H9 (cell line): ENCODE measurements at regions not wholly inside any gene's neighbourhood (a gene's known extent, or its start where the extent isn't known, plus 50 kb on each side); places are given as distances from the start of the nearest gene placed in this dataset.

Experiments used
- DNase-seq: peaks from one replicate; pipeline ENCODE4 v3.0.0-alpha.2; 2017
- H2AFZ ChIP-seq: one replicate; pipeline ENCODE4 v1.6.1; 2013; ENCODE audit warnings: mild to moderate bottlenecking, low read length, control low read depth, moderate library complexity
- H2AK5ac ChIP-seq: 2 replicates; pipeline ENCODE4 v1.6.1; 2013; ENCODE audit warnings: low read length, control low read depth, mixed read lengths; ENCODE audit not compliant: insufficient read length
- H2BK120ac ChIP-seq: one replicate; pipeline ENCODE4 v1.6.1; 2013; ENCODE audit warnings: low read depth, mild to moderate bottlenecking, low read length, control low read depth, inconsistent platforms; ENCODE audit not compliant: poor library complexity, severe bottlenecking
- H2BK12ac ChIP-seq: 2 replicates; pipeline ENCODE4 v1.6.1; 2013; ENCODE audit warnings: low read length, control low read depth, mixed read lengths, low read depth; ENCODE audit not compliant: insufficient read length
- H2BK15ac ChIP-seq: 2 replicates; pipeline ENCODE4 v1.6.1; 2013; ENCODE audit warnings: low read depth, low read length, control low read depth
- H2BK20ac ChIP-seq: one replicate; pipeline ENCODE4 v1.6.1; 2013; ENCODE audit warnings: low read depth, mild to moderate bottlenecking, low read length, control low read depth, inconsistent platforms; ENCODE audit not compliant: poor library complexity, severe bottlenecking
- H2BK5ac ChIP-seq: 2 replicates; pipeline ENCODE4 v1.6.1; 2013; ENCODE audit warnings: low read length, control low read depth, mixed read lengths; ENCODE audit not compliant: insufficient read length
- H3K14ac ChIP-seq: 2 replicates; pipeline ENCODE4 v1.6.1; 2013; ENCODE audit warnings: low read length, control low read depth; ENCODE audit not compliant: insufficient read depth
- H3K18ac ChIP-seq: 2 replicates; pipeline ENCODE4 v1.6.1; 2013; ENCODE audit warnings: low read depth, mild to moderate bottlenecking, mixed read lengths, low read length, control low read depth; ENCODE audit not compliant: insufficient read length
- H3K23ac ChIP-seq: 2 replicates; pipeline ENCODE4 v1.6.1; 2013; ENCODE audit warnings: low read length, control low read depth, mixed read lengths, low read depth; ENCODE audit not compliant: insufficient read length
- H3K23me2 ChIP-seq: 2 replicates; pipeline ENCODE4 v1.6.1; 2013; ENCODE audit warnings: low read depth, mild to moderate bottlenecking, mixed read lengths, low read length, control low read depth; ENCODE audit not compliant: insufficient read length, poor library complexity, severe bottlenecking
- H3K27ac ChIP-seq: 2 replicates; pipeline ENCODE4 v1.5.1; 2013; ENCODE audit warnings: low read length, control low read depth, mixed read lengths, low read depth; ENCODE audit not compliant: insufficient read length
- H3K27me3 ChIP-seq: 2 replicates; pipeline ENCODE4 v1.6.1; 2013; ENCODE audit warnings: low read length, control low read depth, inconsistent platforms; ENCODE audit not compliant: insufficient read depth
- H3K4ac ChIP-seq: 2 replicates; pipeline ENCODE4 v1.6.1; 2013; ENCODE audit warnings: low read depth, mild to moderate bottlenecking, control low read depth, inconsistent platforms, low read length, moderate library complexity
- H3K4me1 ChIP-seq: 2 replicates; pipeline ENCODE4 v1.6.1; 2013; ENCODE audit warnings: low read length, control low read depth, inconsistent platforms; ENCODE audit not compliant: insufficient read depth
- H3K4me2 ChIP-seq: 2 replicates; pipeline ENCODE4 v1.6.1; 2013; ENCODE audit warnings: low read length, control low read depth, mixed read lengths; ENCODE audit not compliant: insufficient read length, insufficient read depth
- H3K56ac ChIP-seq: 2 replicates; pipeline ENCODE4 v1.6.1; 2013; ENCODE audit warnings: low read depth, mild to moderate bottlenecking, mixed read lengths, low read length, control low read depth; ENCODE audit not compliant: insufficient read length
- H3K79me1 ChIP-seq: 2 replicates; pipeline ENCODE4 v1.6.1; 2013; ENCODE audit warnings: low read depth, mild to moderate bottlenecking, moderate library complexity, low read length, control low read depth, inconsistent platforms; ENCODE audit not compliant: insufficient read depth, poor library complexity, severe bottlenecking
- H3K79me2 ChIP-seq: 2 replicates; pipeline ENCODE4 v1.6.1; 2013; ENCODE audit warnings: low read length, control low read depth, inconsistent platforms; ENCODE audit not compliant: insufficient read depth
- H3K9ac ChIP-seq: 2 replicates; pipeline ENCODE4 v1.6.1; 2013; ENCODE audit warnings: low read length, control low read depth, mixed read lengths; ENCODE audit not compliant: insufficient read length; ENCODE audit errors: extremely low read depth
- H3K9me3 ChIP-seq: one replicate; pipeline ENCODE4 v1.6.1; 2013; ENCODE audit warnings: low read depth, low read length, inconsistent platforms; ENCODE audit not compliant: control insufficient read depth
- H3T11ph ChIP-seq: one replicate; pipeline ENCODE4 v1.6.1; 2013; ENCODE audit warnings: mild to moderate bottlenecking, low read length, control low read depth, inconsistent platforms
- H4K20me1 ChIP-seq: one replicate; pipeline ENCODE4 v1.6.1; 2013; ENCODE audit not compliant: control insufficient read depth, insufficient read length, insufficient read depth
- H4K5ac ChIP-seq: 2 replicates; pipeline ENCODE4 v1.6.1; 2013; ENCODE audit warnings: low read depth, mild to moderate bottlenecking, mixed read lengths, low read length, control low read depth; ENCODE audit not compliant: insufficient read length
- H4K8ac ChIP-seq: replicated peaks from 2 replicates; pipeline ENCODE4 v1.6.1; 2013; ENCODE audit warnings: low read length, control low read depth, mixed read lengths, low read depth; ENCODE audit not compliant: insufficient read length
- H4K91ac ChIP-seq: 2 replicates; pipeline ENCODE4 v1.6.1; 2013; ENCODE audit warnings: low read depth, mild to moderate bottlenecking, moderate library complexity, mixed read lengths, low read length, control low read depth; ENCODE audit not compliant: insufficient read length
- H3K27ac Mint-ChIP-seq, 3 experiments: 2 replicates in 2 of 3; 3 replicates in 1 of 3; pipeline ENCODE4 v1.8.0; 2020 to 2021; ENCODE audit warnings: mixed read lengths in 3 of 3, mild to moderate bottlenecking in 1 of 3, moderate library complexity in 1 of 3
- H3K27me3 Mint-ChIP-seq: 2 replicates; pipeline ENCODE4 v1.8.0; 2021; ENCODE audit warnings: low read depth, mild to moderate bottlenecking, moderate library complexity, mixed read lengths
- H3K36me3 Mint-ChIP-seq, 3 experiments: 2 replicates in 2 of 3; 3 replicates in 1 of 3; pipeline ENCODE4 v1.8.0; 2020 to 2021; ENCODE audit warnings: low read depth in 3 of 3, mixed read lengths in 3 of 3; ENCODE audit not compliant: insufficient read depth in 1 of 3
- H3K4me1 Mint-ChIP-seq, 2 experiments: 2 replicates each; pipeline ENCODE4 v1.8.0; 2020; ENCODE audit warnings: mixed read lengths in 2 of 2
- H3K4me3 Mint-ChIP-seq, 2 experiments: 2 replicates in 1 of 2; 3 replicates in 1 of 2; pipeline ENCODE4 v1.8.0; 2020 to 2021; ENCODE audit warnings: mild to moderate bottlenecking in 2 of 2, mixed read lengths in 2 of 2, moderate library complexity in 1 of 2
- H3K9me3 Mint-ChIP-seq, 2 experiments: 2 replicates in 1 of 2; 3 replicates in 1 of 2; pipeline ENCODE4 v1.8.0; 2020; ENCODE audit warnings: mild to moderate bottlenecking in 2 of 2, mixed read lengths in 2 of 2, moderate library complexity in 1 of 2
- WGBS: extraction: QIAGEN DNeasy Blood & Tissue Kit; methylation state at CpG from one replicate; pipeline ENCODE4 v1.1.7; 2013; ENCODE audit warnings: missing lambda C conversion rate, low lambda C conversion rate, mixed read lengths; ENCODE audit not compliant: insufficient read length; ENCODE audit errors: extremely low coverage; 5-methylcytosine and 5-hydroxymethylcytosine counted together
- TF ChIP-seq, protein P1 (sequence below): fragments of 200-600 bp; sonication (generic); conservative IDR thresholded peaks from 3 replicates; pipeline ENCODE4 v1.8.0; 2021; ENCODE audit warnings: antibody characterized with exemption, mild to moderate bottlenecking

- Histone ChIP-seq H3K4me2 (no peak overlapping the region), H2AFZ (no peak overlapping the region), H4K5ac (no peak overlapping the region), H3K4me1 (no peaks in the 10 kb centered on the region), H3K18ac (no peak overlapping the region), H3K9me3 (no peaks in the 10 kb centered on the region), H4K8ac (no peak overlapping the region), H2AK5ac (no peak overlapping the region), H2BK12ac (no peak overlapping the region), H2BK15ac (no peak overlapping the region), H3T11ph (no peak overlapping the region), H3K79me1 (no peaks in the 10 kb centered on the region), H3K23ac (no peak overlapping the region), H3K9ac (no peak overlapping the region), H3K27me3 (no peaks in the 10 kb centered on the region), H4K20me1 (no peaks in the 10 kb centered on the region), H3K23me2 (no peaks in the 10 kb centered on the region), H3K27ac (no peak overlapping the region), H3K14ac (no peak overlapping the region), H4K91ac (no peak overlapping the region), H2BK120ac (no peak overlapping the region), H3K79me2 (no peaks in the 10 kb centered on the region), H2BK20ac (no peak overlapping the region), H2BK5ac (no peak overlapping the region), H3K56ac (no peak overlapping the region), H3K4ac (no peak overlapping the region)
- H3K36me3 Mint-ChIP-seq: no peaks in the 10 kb centered on the region; a peak in 1 of 7 replicates
- H3K4me3 Mint-ChIP-seq: no peak overlapping the region
- H3K27me3 Mint-ChIP-seq: peaks cover 25% of the 10 kb centered on the region
- no peak for DNase-seq
- no peak overlapping the region for H3K27ac Mint-ChIP-seq
- TF ChIP-seq, protein P1, sequence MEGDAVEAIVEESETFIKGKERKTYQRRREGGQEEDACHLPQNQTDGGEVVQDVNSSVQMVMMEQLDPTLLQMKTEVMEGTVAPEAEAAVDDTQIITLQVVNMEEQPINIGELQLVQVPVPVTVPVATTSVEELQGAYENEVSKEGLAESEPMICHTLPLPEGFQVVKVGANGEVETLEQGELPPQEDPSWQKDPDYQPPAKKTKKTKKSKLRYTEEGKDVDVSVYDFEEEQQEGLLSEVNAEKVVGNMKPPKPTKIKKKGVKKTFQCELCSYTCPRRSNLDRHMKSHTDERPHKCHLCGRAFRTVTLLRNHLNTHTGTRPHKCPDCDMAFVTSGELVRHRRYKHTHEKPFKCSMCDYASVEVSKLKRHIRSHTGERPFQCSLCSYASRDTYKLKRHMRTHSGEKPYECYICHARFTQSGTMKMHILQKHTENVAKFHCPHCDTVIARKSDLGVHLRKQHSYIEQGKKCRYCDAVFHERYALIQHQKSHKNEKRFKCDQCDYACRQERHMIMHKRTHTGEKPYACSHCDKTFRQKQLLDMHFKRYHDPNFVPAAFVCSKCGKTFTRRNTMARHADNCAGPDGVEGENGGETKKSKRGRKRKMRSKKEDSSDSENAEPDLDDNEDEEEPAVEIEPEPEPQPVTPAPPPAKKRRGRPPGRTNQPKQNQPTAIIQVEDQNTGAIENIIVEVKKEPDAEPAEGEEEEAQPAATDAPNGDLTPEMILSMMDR: no peak
- peaks cover 30 to 37% of the 10 kb centered on the region in 2 experiments for H3K4me1 Mint-ChIP-seq
- no peaks in the 10 kb centered on the region; a peak in 1 of 5 replicates for H3K9me3 Mint-ChIP-seq
- no CpG with 5 or more reads among the region's 1 CpG for WGBS
Observed at GRCh38 chr1:229110986-229111385, 159.9 kb upstream of the RAB4A start.
